Calu3 (cell line): ENCODE measurements at regions not wholly inside any gene's neighbourhood (a gene's known extent, or its start where the extent isn't known, plus 50 kb on each side); places are given as distances from the start of the nearest gene placed in this dataset.

ENCODE experiments used
- BruUV-seq: library from RNA; stranded (reverse); fragments of 400-500 nt; replicated peaks from 2 replicates; lab custom pipeline; 2021; lab: Mats Ljungman, UMichigan
- CTCF ChIA-PET: fragments of 300-600 bp; sonication (Branson Sonifier 250); formaldehyde crosslinking; loops from one replicate; lab custom pipeline; 2022; ENCODE audit warnings: antibody characterized with exemption; lab: Charles Lee
- DNase-seq: peaks from one replicate; pipeline ENCODE4 v3.0.0; 2022
- H3K27ac Mint-ChIP-seq: one replicate; pipeline ENCODE4 v1.8.0; 2022; ENCODE audit warnings: mixed read lengths; ENCODE audit not compliant: unreplicated experiment
- H3K27me3 Mint-ChIP-seq: one replicate; pipeline ENCODE4 v1.8.0; 2022; ENCODE audit warnings: mixed read lengths; ENCODE audit not compliant: unreplicated experiment
- H3K36me3 Mint-ChIP-seq: one replicate; pipeline ENCODE4 v1.8.0; 2022; ENCODE audit warnings: mild to moderate bottlenecking, moderate library complexity, mixed read lengths; ENCODE audit not compliant: insufficient read depth, unreplicated experiment
- H3K4me1 Mint-ChIP-seq: one replicate; pipeline ENCODE4 v1.8.0; 2022; ENCODE audit warnings: mild to moderate bottlenecking, low read depth, mixed read lengths; ENCODE audit not compliant: unreplicated experiment
- H3K4me3 Mint-ChIP-seq: one replicate; pipeline ENCODE4 v1.8.0; 2022; ENCODE audit warnings: mild to moderate bottlenecking, low read depth, moderate library complexity, mixed read lengths; ENCODE audit not compliant: unreplicated experiment
- H3K9me3 Mint-ChIP-seq: one replicate; pipeline ENCODE4 v1.8.0; 2022; ENCODE audit warnings: low read depth, mixed read lengths; ENCODE audit not compliant: unreplicated experiment
- intact Hi-C: fragments of 100-400 bp; cut with micrococcal nuclease; formaldehyde crosslinking; loops from one replicate; pipeline ENCODE4 v1.10.0; 2022; ENCODE audit not compliant: unreplicated experiment
- TF ChIP-seq, protein P1 (sequence below): fragments of 200-600 bp; IDR thresholded peaks from one replicate; pipeline ENCODE4 v1.8.0; 2022; ENCODE audit warnings: antibody characterized with exemption; ENCODE audit not compliant: unreplicated experiment

DNA sequence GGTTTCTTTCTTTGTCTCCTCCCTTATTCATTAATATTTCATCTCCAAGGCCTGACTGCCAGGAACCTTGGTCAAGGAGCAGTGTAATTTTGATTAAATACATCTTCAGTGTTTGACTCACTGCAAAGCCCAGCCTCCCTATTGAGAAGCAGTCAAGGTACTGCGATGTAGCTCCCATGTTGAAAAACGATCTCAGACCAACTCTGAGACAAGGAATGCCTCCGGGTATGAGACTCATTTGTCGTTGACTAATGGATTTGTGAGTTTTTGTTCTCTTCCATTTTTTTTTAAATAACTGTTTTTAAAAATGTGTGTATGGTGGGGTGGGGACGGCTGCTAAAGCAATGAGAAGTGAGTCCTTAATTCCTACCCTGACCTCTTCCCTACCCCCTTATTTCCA lies 361.6 kb downstream of the SOX11 start:
- TF ChIP-seq, protein P1, sequence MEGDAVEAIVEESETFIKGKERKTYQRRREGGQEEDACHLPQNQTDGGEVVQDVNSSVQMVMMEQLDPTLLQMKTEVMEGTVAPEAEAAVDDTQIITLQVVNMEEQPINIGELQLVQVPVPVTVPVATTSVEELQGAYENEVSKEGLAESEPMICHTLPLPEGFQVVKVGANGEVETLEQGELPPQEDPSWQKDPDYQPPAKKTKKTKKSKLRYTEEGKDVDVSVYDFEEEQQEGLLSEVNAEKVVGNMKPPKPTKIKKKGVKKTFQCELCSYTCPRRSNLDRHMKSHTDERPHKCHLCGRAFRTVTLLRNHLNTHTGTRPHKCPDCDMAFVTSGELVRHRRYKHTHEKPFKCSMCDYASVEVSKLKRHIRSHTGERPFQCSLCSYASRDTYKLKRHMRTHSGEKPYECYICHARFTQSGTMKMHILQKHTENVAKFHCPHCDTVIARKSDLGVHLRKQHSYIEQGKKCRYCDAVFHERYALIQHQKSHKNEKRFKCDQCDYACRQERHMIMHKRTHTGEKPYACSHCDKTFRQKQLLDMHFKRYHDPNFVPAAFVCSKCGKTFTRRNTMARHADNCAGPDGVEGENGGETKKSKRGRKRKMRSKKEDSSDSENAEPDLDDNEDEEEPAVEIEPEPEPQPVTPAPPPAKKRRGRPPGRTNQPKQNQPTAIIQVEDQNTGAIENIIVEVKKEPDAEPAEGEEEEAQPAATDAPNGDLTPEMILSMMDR, result no peak
- no peaks in the 10 kb centered on the region for H3K27me3 Mint-ChIP-seq
- no peaks in the 10 kb centered on the region for H3K36me3 Mint-ChIP-seq
- DNase-seq, result no peak
- intact Hi-C loops, result no loop called here
- H3K4me3 Mint-ChIP-seq, result no peak overlapping the region
- CTCF ChIA-PET, result interaction anchor here (0.7 kb wide), 1 partner anchor 69 kb away, joined by 4 read pairs; no protein-coding TSS in a partner anchor
- no peak overlapping the region for H3K27ac Mint-ChIP-seq
- BruUV-seq, result no TSS peak
- peaks cover 2% of the 10 kb centered on the region for H3K9me3 Mint-ChIP-seq
- H3K4me1 Mint-ChIP-seq, result no peaks in the 10 kb centered on the region

DNA sequence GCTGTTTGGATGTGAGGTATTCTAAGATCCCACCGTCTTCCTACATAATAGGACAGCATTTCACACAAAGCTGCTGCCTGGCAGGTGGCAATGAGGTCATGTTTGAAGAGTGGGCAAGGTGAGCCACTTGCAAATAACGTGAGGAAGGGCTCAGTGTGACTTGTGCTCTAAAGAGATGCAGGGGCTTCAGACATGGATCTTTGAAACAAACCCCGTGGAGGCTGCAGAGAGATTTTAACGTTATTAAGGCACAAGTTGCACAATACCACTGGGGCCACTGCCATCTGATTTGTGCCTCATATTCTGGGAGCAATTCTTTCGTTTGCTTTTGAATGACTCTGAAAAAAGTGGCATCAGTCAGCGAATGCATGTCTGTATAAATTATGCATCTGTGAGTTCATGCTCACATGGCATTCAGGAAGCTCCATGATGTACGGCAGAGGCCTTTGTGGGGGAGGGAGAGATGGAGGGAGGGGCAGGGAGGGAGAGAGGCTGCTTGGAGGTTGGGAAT lies 362.0 kb downstream of the SOX11 start:
- Mint-ChIP-seq H3K4me3 (no peak overlapping the region), H3K4me1 (no peaks in the 10 kb centered on the region), H3K27me3 (no peaks in the 10 kb centered on the region), H3K27ac (no peak overlapping the region), H3K9me3 (peaks cover 2% of the 10 kb centered on the region), H3K36me3 (no peaks in the 10 kb centered on the region)
- BruUV-seq, result no TSS peak
- CTCF ChIA-PET, result interaction anchor here (0.7 kb wide), 1 partner anchor 69 kb away, joined by 4 read pairs; no protein-coding TSS in a partner anchor
- intact Hi-C loops, result no loop called here
- TF ChIP-seq, protein P1, result no peak
- no peak for DNase-seq

DNA sequence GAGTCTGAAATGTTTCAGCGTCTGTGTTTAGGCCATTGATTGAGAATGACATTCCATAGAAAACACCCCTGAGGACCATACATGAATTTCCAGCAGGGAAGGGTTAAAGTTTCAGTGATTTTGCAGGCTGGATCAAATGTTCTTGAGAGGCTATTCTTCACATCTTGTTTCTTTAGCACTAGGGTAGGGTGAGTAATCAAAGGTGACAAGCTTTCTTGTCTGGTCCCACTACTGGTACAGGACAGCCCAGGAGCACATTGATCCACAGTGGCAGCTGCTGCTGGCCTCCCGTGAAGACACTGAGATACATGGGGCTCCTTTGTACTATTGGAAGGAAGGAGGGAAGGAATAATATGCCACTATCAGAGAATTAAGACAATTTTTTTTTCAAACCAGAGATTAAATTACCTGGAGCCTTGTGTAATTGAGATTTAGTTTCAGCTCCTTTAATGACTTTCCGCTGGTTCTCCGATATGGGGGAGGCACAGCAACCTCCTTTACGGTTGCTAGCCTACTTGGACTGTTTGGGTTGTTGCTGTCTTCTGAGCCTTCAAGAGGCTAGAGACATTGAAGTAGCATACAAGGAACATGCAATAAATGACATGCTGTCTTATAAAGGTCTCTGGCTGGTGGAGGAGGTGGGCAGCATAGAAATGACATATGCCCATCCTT lies 368.9 kb downstream of the SOX11 start:
- H3K27me3 Mint-ChIP-seq, result no peaks in the 10 kb centered on the region
- H3K36me3 Mint-ChIP-seq, result no peaks in the 10 kb centered on the region

GRCh38 chr2:6064757-6065156 lies 372.6 kb downstream of the SOX11 start:
- no peak overlapping the region for H3K27ac Mint-ChIP-seq
- BruUV-seq, result no TSS peak

More for the DNA sequence above, 368.9 kb downstream of the SOX11 start:
- DNase-seq, result no peak
- intact Hi-C loops, result no loop called here
- TF ChIP-seq, protein P1, result no peak
- Mint-ChIP-seq H3K27ac (no peak overlapping the region), H3K9me3 (peaks cover 3% of the 10 kb centered on the region), H3K4me3 (no peak overlapping the region), H3K4me1 (no peaks in the 10 kb centered on the region)
- no TSS peak for BruUV-seq
- CTCF ChIA-PET, result no interaction called here

More at GRCh38 chr2:6064757-6065156, 372.6 kb downstream of the SOX11 start:
- TF ChIP-seq, protein P1, result no peak
- no peak for DNase-seq
- no peak overlapping the region for H3K4me3 Mint-ChIP-seq
- CTCF ChIA-PET, result no interaction called here
- H3K9me3 Mint-ChIP-seq, result peaks cover 3% of the 10 kb centered on the region
- no peaks in the 10 kb centered on the region for H3K27me3 Mint-ChIP-seq
- H3K36me3 Mint-ChIP-seq, result no peaks in the 10 kb centered on the region
- peaks cover 9% of the 10 kb centered on the region for H3K4me1 Mint-ChIP-seq
- intact Hi-C loops, result no loop called here
